ENCODE measurements at regions not wholly inside any gene's neighbourhood (a gene's known extent, or its start where the extent isn't known, plus 50 kb on each side); places are given as distances from the start of the nearest gene placed in this dataset.

DNA sequence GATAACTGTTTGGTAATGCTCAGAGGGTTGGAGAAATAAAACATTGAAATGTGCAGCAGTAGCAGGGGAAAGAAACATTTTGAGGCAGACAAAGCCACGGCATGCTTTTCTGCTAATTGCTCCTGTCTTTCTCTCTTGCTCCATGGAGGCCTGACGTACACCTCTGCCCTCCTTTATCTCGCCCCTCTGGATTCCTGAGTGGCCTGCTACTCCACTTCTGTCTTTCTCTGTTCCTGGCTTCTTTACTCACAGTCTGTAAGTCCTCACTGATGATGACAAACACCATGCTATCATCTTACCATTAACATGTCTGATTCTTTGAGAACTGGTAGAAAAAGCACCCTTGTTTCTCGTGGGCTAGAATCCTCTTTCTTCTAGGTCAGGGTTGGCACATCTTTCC lies 392.9 kb downstream of the MEIS1 start:
- TF ChIP-seq, protein P1, sequence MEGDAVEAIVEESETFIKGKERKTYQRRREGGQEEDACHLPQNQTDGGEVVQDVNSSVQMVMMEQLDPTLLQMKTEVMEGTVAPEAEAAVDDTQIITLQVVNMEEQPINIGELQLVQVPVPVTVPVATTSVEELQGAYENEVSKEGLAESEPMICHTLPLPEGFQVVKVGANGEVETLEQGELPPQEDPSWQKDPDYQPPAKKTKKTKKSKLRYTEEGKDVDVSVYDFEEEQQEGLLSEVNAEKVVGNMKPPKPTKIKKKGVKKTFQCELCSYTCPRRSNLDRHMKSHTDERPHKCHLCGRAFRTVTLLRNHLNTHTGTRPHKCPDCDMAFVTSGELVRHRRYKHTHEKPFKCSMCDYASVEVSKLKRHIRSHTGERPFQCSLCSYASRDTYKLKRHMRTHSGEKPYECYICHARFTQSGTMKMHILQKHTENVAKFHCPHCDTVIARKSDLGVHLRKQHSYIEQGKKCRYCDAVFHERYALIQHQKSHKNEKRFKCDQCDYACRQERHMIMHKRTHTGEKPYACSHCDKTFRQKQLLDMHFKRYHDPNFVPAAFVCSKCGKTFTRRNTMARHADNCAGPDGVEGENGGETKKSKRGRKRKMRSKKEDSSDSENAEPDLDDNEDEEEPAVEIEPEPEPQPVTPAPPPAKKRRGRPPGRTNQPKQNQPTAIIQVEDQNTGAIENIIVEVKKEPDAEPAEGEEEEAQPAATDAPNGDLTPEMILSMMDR (IDR thresholded peaks at IDR 0.05; ENCODE audit: low read depth, low read length, poor library complexity, severe bottlenecking) = no peak
- TF ChIP-seq EZH2phosphoT487 (IDR thresholded peaks at IDR 0.05; ENCODE audit: borderline replicate concordance, low read length) = no peak
